ENCODE measurements at regions not wholly inside any gene's neighbourhood (a gene's known extent, or its start where the extent isn't known, plus 50 kb on each side); places are given as distances from the start of the nearest gene placed in this dataset.
A peak's percentile ranks its signal among the peaks of the same experiment; 100 is the strongest.

GRCh38 chr12:44961887-44962286, 85.8 kb upstream of the NELL2 start:
- H3K27me3 ChIP-seq = no peaks in the 10 kb centered on the region
- no peaks in the 10 kb centered on the region for H3K4me1 ChIP-seq
- DNase-seq = no peak
- no peak overlapping the region for H3K27ac ChIP-seq
- H3K4me3 ChIP-seq = no peak overlapping the region
- no peaks in the 10 kb centered on the region for H3K36me3 ChIP-seq
- no peaks in the 10 kb centered on the region for H3K9me3 ChIP-seq (replicated peaks)

- Histone ChIP-seq H3K9me3 (replicated peaks) (no peaks in the 10 kb centered on the region), H3K36me3 (no peaks in the 10 kb centered on the region), H3K27ac (no peak overlapping the region), H3K4me3 (no peak overlapping the region), H3K27me3 (no peaks in the 10 kb centered on the region), H3K4me1 (no peaks in the 10 kb centered on the region)
- peak in 1 of 2 experiments; percentile 12 for DNase-seq
These were observed 84.7 kb upstream of the NELL2 start for GRCh38 chr12:44960856-44961255.

GRCh38 chr12:44960423-44960822, 84.3 kb upstream of the NELL2 start:
- no peak overlapping the region for H3K27ac ChIP-seq
- H3K4me3 ChIP-seq = no peak overlapping the region
- DNase-seq = no peak
- no peaks in the 10 kb centered on the region for H3K27me3 ChIP-seq
- H3K9me3 ChIP-seq (replicated peaks) = no peaks in the 10 kb centered on the region
- no peaks in the 10 kb centered on the region for H3K36me3 ChIP-seq
- H3K4me1 ChIP-seq = no peaks in the 10 kb centered on the region

GRCh38 chr12:44947163-44947562, 71.0 kb upstream of the NELL2 start:
- H3K27ac ChIP-seq = no peak overlapping the region
- no peaks in the 10 kb centered on the region for H3K36me3 ChIP-seq
- DNase-seq = no peak
- H3K4me1 ChIP-seq = no peaks in the 10 kb centered on the region
- no peak overlapping the region for H3K4me3 ChIP-seq
- H3K27me3 ChIP-seq = no peaks in the 10 kb centered on the region
- no peaks in the 10 kb centered on the region for H3K9me3 ChIP-seq (replicated peaks)

- Histone ChIP-seq H3K4me1 (no peaks in the 10 kb centered on the region), H3K27me3 (no peaks in the 10 kb centered on the region), H3K36me3 (no peaks in the 10 kb centered on the region), H3K27ac (no peak overlapping the region), H3K4me3 (no peak overlapping the region), H3K9me3 (replicated peaks) (no peaks in the 10 kb centered on the region)
- DNase-seq = no peak
These were observed 66.6 kb upstream of the NELL2 start for GRCh38 chr12:44942714-44943113.

- H3K27me3 ChIP-seq = no peaks in the 10 kb centered on the region
- H3K4me3 ChIP-seq = no peak overlapping the region
- no peaks in the 10 kb centered on the region for H3K36me3 ChIP-seq
- no peak overlapping the region for H3K27ac ChIP-seq
- no peaks in the 10 kb centered on the region for H3K4me1 ChIP-seq
- H3K9me3 ChIP-seq (replicated peaks) = no peaks in the 10 kb centered on the region
- peak in 1 of 2 experiments; percentile 73 for DNase-seq
These were observed 55.0 kb upstream of the NELL2 start for GRCh38 chr12:44930972-44931600.

- H3K9me3 ChIP-seq (replicated peaks) = no peaks in the 10 kb centered on the region
- no peaks in the 10 kb centered on the region for H3K36me3 ChIP-seq
- H3K4me3 ChIP-seq = no peak overlapping the region
- no peak overlapping the region for H3K27ac ChIP-seq
- H3K4me1 ChIP-seq = no peaks in the 10 kb centered on the region
- peak in 1 of 2 experiments; percentile 4 for DNase-seq
- H3K27me3 ChIP-seq = no peaks in the 10 kb centered on the region; the same call in 1 of the 2 replicates
These were observed 53.2 kb upstream of the NELL2 start for GRCh38 chr12:44929236-44929885.
